Keratinocyte (primary cell): ENCODE measurements at regions not wholly inside any gene's neighbourhood (a gene's known extent, or its start where the extent isn't known, plus 50 kb on each side); places are given as distances from the start of the nearest gene placed in this dataset.

Experiments used
- EZH2 ChIP-seq: IDR thresholded peaks from one replicate; pipeline ENCODE4 v1.6.1; 2012; ENCODE audit warnings: inconsistent platforms, mild to moderate bottlenecking, low read length, moderate library complexity
- TF ChIP-seq, protein P1 (sequence below), 3 experiments: IDR thresholded peaks in 1 of 3; conservative IDR thresholded peaks in 1 of 3; optimal IDR thresholded peaks in 1 of 3; 2 replicates in 2 of 3; 3 replicates in 1 of 3; pipeline versions ENCODE3 to v1.5.1; 2011; ENCODE audit warnings: low read length in 3 of 3, mild to moderate bottlenecking in 3 of 3, moderate library complexity in 2 of 3, control low read depth in 1 of 3, inconsistent platforms in 1 of 3; ENCODE audit not compliant: insufficient read depth in 2 of 3; ENCODE audit errors: extremely low read depth in 1 of 3

DNA sequence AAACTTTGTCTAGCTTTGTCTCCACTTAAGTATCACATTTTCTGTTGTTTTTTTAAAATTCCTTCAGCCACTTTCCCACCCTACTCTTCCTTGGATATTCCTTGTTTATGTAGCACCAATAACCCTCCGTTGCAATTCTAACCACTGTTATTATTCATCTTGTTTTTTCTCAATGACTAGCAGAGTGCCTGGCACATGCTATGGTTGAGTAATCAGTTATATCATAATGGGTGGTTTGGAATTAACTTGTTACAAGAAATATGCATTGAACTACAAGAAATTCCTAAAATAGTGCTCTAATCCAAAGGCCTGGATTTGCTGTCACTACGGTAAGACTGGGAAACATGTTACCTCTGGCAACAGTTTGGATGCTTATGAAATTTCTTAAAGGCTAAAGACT lies 756.6 kb downstream of the NOVA1 start:
- TF ChIP-seq EZH2 = no peak
- TF ChIP-seq, protein P1, sequence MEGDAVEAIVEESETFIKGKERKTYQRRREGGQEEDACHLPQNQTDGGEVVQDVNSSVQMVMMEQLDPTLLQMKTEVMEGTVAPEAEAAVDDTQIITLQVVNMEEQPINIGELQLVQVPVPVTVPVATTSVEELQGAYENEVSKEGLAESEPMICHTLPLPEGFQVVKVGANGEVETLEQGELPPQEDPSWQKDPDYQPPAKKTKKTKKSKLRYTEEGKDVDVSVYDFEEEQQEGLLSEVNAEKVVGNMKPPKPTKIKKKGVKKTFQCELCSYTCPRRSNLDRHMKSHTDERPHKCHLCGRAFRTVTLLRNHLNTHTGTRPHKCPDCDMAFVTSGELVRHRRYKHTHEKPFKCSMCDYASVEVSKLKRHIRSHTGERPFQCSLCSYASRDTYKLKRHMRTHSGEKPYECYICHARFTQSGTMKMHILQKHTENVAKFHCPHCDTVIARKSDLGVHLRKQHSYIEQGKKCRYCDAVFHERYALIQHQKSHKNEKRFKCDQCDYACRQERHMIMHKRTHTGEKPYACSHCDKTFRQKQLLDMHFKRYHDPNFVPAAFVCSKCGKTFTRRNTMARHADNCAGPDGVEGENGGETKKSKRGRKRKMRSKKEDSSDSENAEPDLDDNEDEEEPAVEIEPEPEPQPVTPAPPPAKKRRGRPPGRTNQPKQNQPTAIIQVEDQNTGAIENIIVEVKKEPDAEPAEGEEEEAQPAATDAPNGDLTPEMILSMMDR (optimal IDR thresholded peaks at IDR 0.05 in 1 of 3, IDR thresholded peaks at IDR 0.05 in 1 of 3, conservative IDR thresholded peaks at IDR 0.05 in 1 of 3; ENCODE audit: extremely low read depth in 1 of 3, insufficient read depth in 2 of 3, low read length in 3 of 3) = no peak
